ENCODE measurements at regions not wholly inside any gene's neighbourhood (a gene's known extent, or its start where the extent isn't known, plus 50 kb on each side); places are given as distances from the start of the nearest gene placed in this dataset.

DNA sequence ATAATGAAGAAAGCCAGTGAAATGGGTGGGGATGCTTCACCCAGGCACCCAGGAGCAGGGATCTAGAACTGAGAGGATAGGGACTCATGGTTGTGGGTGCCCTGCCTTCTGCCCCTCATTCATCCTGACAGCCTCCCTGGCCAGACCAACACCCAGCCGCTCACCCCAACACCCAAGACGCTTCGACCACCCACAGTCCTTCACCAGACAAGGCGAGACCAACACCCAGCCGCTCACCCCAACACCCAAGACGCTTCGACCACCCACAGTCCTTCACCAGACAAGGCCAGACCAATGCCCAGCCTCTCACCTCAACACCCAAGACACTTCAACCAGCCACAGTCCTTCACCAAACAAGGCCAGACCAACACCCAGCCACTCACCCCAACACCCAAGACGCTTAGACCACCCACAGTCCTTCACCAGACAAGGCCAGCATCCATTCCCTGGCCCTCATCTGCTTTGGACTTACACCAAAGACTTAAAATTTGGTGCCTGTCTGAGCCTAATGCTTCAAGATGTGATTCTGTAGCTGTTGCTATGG lies 131.5 kb downstream of the ANKRD60 start:
- intact Hi-C loops (cut with DNase I) = no loop called here
- no peaks in the 10 kb centered on the region for H3K36me3 ChIP-seq
- H3K4me3 ChIP-seq = no peak overlapping the region
- DNase-seq = no peak
- no peaks in the 10 kb centered on the region for H3K27me3 ChIP-seq
- no peaks in the 10 kb centered on the region for H3K4me1 ChIP-seq
- WGBS, 2 donors = 63 to 83% methylated on average over 8 of the region's 8 CpGs
- no peak overlapping the region for H3K27ac ChIP-seq
- TF ChIP-seq EP300 (IDR thresholded peaks at IDR 0.05) (no peak), POLR2A (IDR thresholded peaks at IDR 0.05) (no peak), POLR2AphosphoS5 (IDR thresholded peaks at IDR 0.05) (no peak)
- TF ChIP-seq, protein P1, sequence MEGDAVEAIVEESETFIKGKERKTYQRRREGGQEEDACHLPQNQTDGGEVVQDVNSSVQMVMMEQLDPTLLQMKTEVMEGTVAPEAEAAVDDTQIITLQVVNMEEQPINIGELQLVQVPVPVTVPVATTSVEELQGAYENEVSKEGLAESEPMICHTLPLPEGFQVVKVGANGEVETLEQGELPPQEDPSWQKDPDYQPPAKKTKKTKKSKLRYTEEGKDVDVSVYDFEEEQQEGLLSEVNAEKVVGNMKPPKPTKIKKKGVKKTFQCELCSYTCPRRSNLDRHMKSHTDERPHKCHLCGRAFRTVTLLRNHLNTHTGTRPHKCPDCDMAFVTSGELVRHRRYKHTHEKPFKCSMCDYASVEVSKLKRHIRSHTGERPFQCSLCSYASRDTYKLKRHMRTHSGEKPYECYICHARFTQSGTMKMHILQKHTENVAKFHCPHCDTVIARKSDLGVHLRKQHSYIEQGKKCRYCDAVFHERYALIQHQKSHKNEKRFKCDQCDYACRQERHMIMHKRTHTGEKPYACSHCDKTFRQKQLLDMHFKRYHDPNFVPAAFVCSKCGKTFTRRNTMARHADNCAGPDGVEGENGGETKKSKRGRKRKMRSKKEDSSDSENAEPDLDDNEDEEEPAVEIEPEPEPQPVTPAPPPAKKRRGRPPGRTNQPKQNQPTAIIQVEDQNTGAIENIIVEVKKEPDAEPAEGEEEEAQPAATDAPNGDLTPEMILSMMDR (IDR thresholded peaks at IDR 0.05) = no peak
- no peaks in the 10 kb centered on the region for H3K9me3 ChIP-seq

DNA sequence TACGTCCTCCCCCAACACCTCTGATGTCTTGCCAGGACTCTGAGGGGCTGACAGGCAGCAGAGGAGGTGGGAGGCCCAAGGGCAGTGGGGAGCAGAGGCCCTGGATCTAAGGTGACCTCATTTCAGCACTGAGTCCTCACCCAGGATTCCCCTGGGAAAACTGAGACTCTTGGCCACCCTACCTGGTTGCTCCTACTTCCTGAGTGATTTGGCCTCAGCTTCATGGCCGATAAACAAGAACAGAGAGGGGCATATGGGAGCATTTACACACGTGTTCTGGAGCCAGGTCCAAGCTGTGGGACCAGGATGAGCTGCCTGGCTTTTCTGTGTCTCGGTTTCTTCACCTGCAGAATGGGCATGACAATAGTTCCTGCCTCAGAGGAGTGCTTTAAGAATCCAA lies 133.8 kb downstream of the ANKRD60 start:
- intact Hi-C loops (cut with DNase I) = no loop called here
- Histone ChIP-seq H3K4me1 (no peaks in the 10 kb centered on the region), H3K27me3 (no peaks in the 10 kb centered on the region), H3K27ac (no peak overlapping the region), H3K9me3 (no peaks in the 10 kb centered on the region), H3K4me3 (no peak overlapping the region), H3K36me3 (no peaks in the 10 kb centered on the region)
- 70 to 86% methylated on average over 4 of the region's 4 CpGs for WGBS, 2 donors
- no peak for TF ChIP-seq POLR2A (IDR thresholded peaks at IDR 0.05)
- TF ChIP-seq, protein P1 (IDR thresholded peaks at IDR 0.05) = no peak
- TF ChIP-seq POLR2AphosphoS5 (IDR thresholded peaks at IDR 0.05) = no peak
- TF ChIP-seq EP300 (IDR thresholded peaks at IDR 0.05) = no peak
- no peak for DNase-seq

DNA sequence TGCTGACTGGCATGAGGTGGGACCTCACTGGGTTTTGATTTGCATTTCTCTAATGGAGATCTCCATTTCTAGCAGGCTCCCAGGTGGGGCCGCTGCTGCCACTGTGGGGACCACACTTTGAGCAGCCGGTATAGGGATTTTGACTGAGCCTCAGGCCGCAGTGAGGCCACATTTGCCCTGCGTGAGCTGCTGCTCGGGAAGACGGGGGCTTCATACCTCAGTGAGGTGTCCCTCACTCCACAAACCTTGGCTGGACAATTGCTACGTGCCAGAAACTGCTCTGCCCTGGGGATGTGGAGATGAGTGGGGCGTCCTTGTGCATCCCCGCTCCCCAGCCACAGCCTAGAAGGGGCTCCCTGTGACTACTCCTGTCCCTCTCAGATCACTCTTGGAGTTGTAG lies 134.3 kb downstream of the ANKRD60 start:
- intact Hi-C loops (cut with DNase I) = no loop called here

DNA sequence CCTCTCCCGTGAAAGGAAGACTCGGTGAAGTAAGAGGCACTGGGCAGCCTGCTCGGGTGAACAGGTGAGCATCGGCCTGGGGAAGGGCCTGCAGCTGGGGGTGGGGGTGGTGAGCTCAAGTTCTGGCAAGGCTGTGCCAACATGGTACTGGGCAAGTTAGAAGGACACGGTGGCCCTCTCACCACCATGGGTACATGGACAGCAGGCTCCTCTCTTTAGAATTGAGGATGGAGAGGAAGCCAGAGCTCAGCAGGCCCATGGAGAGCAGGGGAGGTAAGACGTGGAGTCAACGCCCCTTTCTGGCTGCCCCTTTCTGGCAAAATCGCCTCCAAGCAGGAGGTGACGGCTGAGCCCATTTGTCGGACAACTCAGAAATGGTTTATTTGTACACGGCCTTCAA lies 135.6 kb downstream of the ANKRD60 start:
- H3K36me3 ChIP-seq = no peaks in the 10 kb centered on the region
- H3K9me3 ChIP-seq = no peaks in the 10 kb centered on the region
- TF ChIP-seq EP300 (IDR thresholded peaks at IDR 0.05) (no peak), POLR2AphosphoS5 (IDR thresholded peaks at IDR 0.05) (no peak), POLR2A (IDR thresholded peaks at IDR 0.05) (no peak)
- TF ChIP-seq, protein P1 (IDR thresholded peaks at IDR 0.05) = no peak
- no peak for DNase-seq
- H3K4me1 ChIP-seq = no peaks in the 10 kb centered on the region
- H3K27ac ChIP-seq = no peak overlapping the region
- H3K4me3 ChIP-seq = no peak overlapping the region
- 89 to 91% methylated on average over 11 of the region's 11 CpGs for WGBS, 2 donors
- H3K27me3 ChIP-seq = no peaks in the 10 kb centered on the region
- intact Hi-C loops (cut with DNase I) = no loop called here

More for the DNA sequence above, 134.3 kb downstream of the ANKRD60 start:
- Histone ChIP-seq H3K4me3 (no peak overlapping the region), H3K27me3 (no peaks in the 10 kb centered on the region), H3K9me3 (no peaks in the 10 kb centered on the region), H3K36me3 (no peaks in the 10 kb centered on the region), H3K4me1 (no peaks in the 10 kb centered on the region), H3K27ac (no peak overlapping the region)
- TF ChIP-seq EP300 (IDR thresholded peaks at IDR 0.05) = no peak
- TF ChIP-seq, protein P1 (IDR thresholded peaks at IDR 0.05) = no peak
- TF ChIP-seq POLR2AphosphoS5 (IDR thresholded peaks at IDR 0.05) = no peak
- no peak for TF ChIP-seq POLR2A (IDR thresholded peaks at IDR 0.05)
- 96% methylated on average over 9 of the region's 9 CpGs for WGBS, 2 donors
- no peak for DNase-seq

DNA sequence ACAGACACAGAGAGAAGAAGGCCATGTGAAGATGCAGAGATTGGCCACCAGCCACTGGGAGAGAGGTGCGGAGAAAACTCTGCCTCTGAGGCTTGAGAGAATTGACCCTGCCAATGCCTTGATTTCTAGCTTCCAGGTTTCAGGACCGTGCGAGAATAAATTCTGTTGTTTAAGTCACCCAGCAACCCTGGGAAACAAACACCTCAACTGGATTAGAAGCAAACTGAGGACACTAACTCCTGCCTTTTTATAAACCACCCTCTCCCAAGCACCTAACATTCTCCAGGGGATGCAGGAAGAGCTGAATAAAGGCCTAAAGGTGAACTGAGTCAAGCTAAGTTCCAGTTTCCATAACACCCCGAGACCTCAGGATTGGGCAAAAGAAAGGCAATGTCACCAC lies 136.1 kb downstream of the ANKRD60 start:
- WGBS, 2 donors = 90% methylated on average over 4 of the region's 4 CpGs
- no peak overlapping the region for H3K4me3 ChIP-seq
- no peaks in the 10 kb centered on the region for H3K4me1 ChIP-seq
- H3K36me3 ChIP-seq = no peaks in the 10 kb centered on the region
- intact Hi-C loops (cut with DNase I) = no loop called here
- no peaks in the 10 kb centered on the region for H3K9me3 ChIP-seq
- TF ChIP-seq EP300 (IDR thresholded peaks at IDR 0.05) (no peak), POLR2AphosphoS5 (IDR thresholded peaks at IDR 0.05) (no peak), POLR2A (IDR thresholded peaks at IDR 0.05) (no peak)
- TF ChIP-seq, protein P1 (IDR thresholded peaks at IDR 0.05) = no peak
- H3K27me3 ChIP-seq = no peaks in the 10 kb centered on the region
- no peak overlapping the region for H3K27ac ChIP-seq
- no peak for DNase-seq
